ENCODE measurements at regions not wholly inside any gene's neighbourhood (a gene's known extent, or its start where the extent isn't known, plus 50 kb on each side); places are given as distances from the start of the nearest gene placed in this dataset.

DNA sequence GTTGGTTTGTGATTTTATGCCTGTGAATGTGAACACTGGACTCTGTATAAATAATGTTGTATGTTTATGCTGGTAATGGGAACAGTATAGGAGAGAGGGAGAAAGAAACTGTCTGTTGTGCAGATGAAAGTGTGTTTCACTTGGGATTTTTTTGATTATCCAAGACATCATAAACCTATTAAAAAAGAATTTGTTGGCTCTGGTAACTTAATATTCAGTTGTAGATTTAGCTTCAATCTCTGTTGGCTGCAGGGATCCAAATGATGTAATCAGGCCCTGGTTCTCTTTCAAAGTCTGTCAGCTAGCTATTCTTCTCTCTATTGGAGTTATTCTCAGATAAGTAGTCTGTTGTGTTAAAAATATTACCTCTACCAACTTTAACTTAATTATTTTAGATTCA, 168.8 kb upstream of the RHOBTB1 start:
- H3K9me3 Mint-ChIP-seq (ENCODE audit: insufficient read depth) = no peaks in the 10 kb centered on the region
- H3K27me3 Mint-ChIP-seq = peaks cover 15% of the 10 kb centered on the region
- no peaks in the 10 kb centered on the region for H4K20me1 ChIP-seq (ENCODE audit: control insufficient read depth, insufficient read depth, low read length, poor library complexity, severe bottlenecking)

DNA sequence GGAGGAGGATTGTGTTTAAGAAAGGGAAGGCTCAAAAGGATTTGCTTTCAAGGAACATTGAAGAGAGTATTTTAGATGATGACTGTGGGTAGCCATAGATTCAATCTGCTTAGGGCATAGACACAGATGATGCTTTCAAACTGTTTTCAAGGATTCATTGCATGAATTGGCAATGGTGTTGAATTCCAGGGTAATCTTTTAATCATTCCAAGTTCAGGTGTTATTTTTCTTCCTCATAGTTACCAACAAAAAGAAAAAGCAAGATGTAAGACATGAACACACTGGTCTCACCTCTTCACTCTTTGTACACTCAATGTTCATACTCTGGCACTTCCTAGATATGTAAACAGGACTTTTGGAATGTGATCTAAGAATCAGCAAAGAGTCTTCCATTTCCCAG, 167.0 kb upstream of the RHOBTB1 start:
- peaks cover 0 to 6% (median 0%) of the 10 kb centered on the region in 4 experiments for H3K27me3 ChIP-seq (replicated peaks in 1 of 4; ENCODE audit: control extremely low read depth in 1 of 4, control insufficient read depth in 3 of 4, insufficient read depth in 4 of 4, low read length in 3 of 4)
- CTCF ChIA-PET = no interaction called here
- POLR2A ChIA-PET = no interaction called here
- H3K4me3 ChIP-seq (ENCODE audit: control extremely low read depth in 1 of 5, extremely low read depth in 1 of 5, insufficient read depth in 1 of 5, low read depth in 2 of 5, low read length in 4 of 5) = no peak overlapping the region
- no peaks in the 10 kb centered on the region for H4K20me1 ChIP-seq (ENCODE audit: control insufficient read depth, insufficient read depth, low read length, poor library complexity, severe bottlenecking)
- DNase-seq (no peak), ATAC-seq (ENCODE audit: low read depth) (no peak)
- no peak overlapping the region for H3K4me2 ChIP-seq (replicated peaks; ENCODE audit: low read depth, low read length, poor library complexity, severe bottlenecking)
- H3K4me1 Mint-ChIP-seq = no peaks in the 10 kb centered on the region
- TF ChIP-seq, protein P1, sequence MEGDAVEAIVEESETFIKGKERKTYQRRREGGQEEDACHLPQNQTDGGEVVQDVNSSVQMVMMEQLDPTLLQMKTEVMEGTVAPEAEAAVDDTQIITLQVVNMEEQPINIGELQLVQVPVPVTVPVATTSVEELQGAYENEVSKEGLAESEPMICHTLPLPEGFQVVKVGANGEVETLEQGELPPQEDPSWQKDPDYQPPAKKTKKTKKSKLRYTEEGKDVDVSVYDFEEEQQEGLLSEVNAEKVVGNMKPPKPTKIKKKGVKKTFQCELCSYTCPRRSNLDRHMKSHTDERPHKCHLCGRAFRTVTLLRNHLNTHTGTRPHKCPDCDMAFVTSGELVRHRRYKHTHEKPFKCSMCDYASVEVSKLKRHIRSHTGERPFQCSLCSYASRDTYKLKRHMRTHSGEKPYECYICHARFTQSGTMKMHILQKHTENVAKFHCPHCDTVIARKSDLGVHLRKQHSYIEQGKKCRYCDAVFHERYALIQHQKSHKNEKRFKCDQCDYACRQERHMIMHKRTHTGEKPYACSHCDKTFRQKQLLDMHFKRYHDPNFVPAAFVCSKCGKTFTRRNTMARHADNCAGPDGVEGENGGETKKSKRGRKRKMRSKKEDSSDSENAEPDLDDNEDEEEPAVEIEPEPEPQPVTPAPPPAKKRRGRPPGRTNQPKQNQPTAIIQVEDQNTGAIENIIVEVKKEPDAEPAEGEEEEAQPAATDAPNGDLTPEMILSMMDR (IDR thresholded peaks at IDR 0.05) = no peak
- TF ChIP-seq EZH2 (IDR thresholded peaks at IDR 0.05; ENCODE audit: borderline replicate concordance, insufficient read depth, low read depth, low read length, poor library complexity, severe bottlenecking) = no peak
- no peaks in the 10 kb centered on the region for H3K9me3 Mint-ChIP-seq (ENCODE audit: insufficient read depth)
- H3K36me3 ChIP-seq (replicated peaks in 1 of 2; ENCODE audit: control extremely low read depth in 1 of 2, control insufficient read depth in 1 of 2, extremely low read depth in 1 of 2, insufficient read depth in 2 of 2, low read length in 1 of 2) = no peaks in the 10 kb centered on the region
- H2AFZ ChIP-seq (ENCODE audit: insufficient read depth, low read depth, low read length, poor library complexity, severe bottlenecking) = no peak overlapping the region
- no peak overlapping the region for H3K9ac ChIP-seq (ENCODE audit: low read length)
- intact Hi-C loops (cut with micrococcal nuclease) = loop anchor here (5.0 kb wide), 1 partner anchor 41 kb away; no protein-coding TSS in a partner anchor
- peaks cover 24% of the 10 kb centered on the region for H3K27me3 Mint-ChIP-seq
- no peak overlapping the region for H3K27ac ChIP-seq (ENCODE audit: low read length in 2 of 2)
- no peaks in the 10 kb centered on the region for H3K79me2 ChIP-seq (ENCODE audit: control insufficient read depth, insufficient read depth, low read length)
- no peak overlapping the region for H3K4me3 Mint-ChIP-seq
- no peak overlapping the region for H3K27ac Mint-ChIP-seq
- no peaks in the 10 kb centered on the region for H3K9me3 ChIP-seq (ENCODE audit: control extremely low read depth in 1 of 3, control insufficient read depth in 2 of 3, insufficient read depth in 1 of 3, low read length in 2 of 3)
- H3K4me1 ChIP-seq (ENCODE audit: control insufficient read depth in 2 of 2, insufficient read depth in 2 of 2, low read length in 2 of 2) = no peaks in the 10 kb centered on the region

More for the DNA sequence above, 168.8 kb upstream of the RHOBTB1 start:
- POLR2A ChIA-PET = no interaction called here
- no peak overlapping the region for H3K27ac ChIP-seq (ENCODE audit: low read length in 2 of 2)
- H3K4me1 Mint-ChIP-seq = no peaks in the 10 kb centered on the region
- H3K4me3 Mint-ChIP-seq = no peak overlapping the region
- intact Hi-C loops (cut with micrococcal nuclease) = loop anchor here (5.0 kb wide), 1 partner anchor 40 kb away; no protein-coding TSS in a partner anchor
- DNase-seq = no peak
- CTCF ChIA-PET = no interaction called here
- H3K4me2 ChIP-seq (replicated peaks; ENCODE audit: low read depth, low read length, poor library complexity, severe bottlenecking) = no peak overlapping the region
- H3K4me3 ChIP-seq (ENCODE audit: control extremely low read depth in 1 of 5, extremely low read depth in 1 of 5, insufficient read depth in 1 of 5, low read depth in 2 of 5, low read length in 4 of 5) = no peak overlapping the region
- peaks cover 0 to 5% (median 0%) of the 10 kb centered on the region in 4 experiments for H3K27me3 ChIP-seq (replicated peaks in 1 of 4; ENCODE audit: control extremely low read depth in 1 of 4, control insufficient read depth in 3 of 4, insufficient read depth in 4 of 4, low read length in 3 of 4)
- no peaks in the 10 kb centered on the region for H3K9me3 ChIP-seq (ENCODE audit: control extremely low read depth in 1 of 3, control insufficient read depth in 2 of 3, insufficient read depth in 1 of 3, low read length in 2 of 3)
- H3K79me2 ChIP-seq (ENCODE audit: control insufficient read depth, insufficient read depth, low read length) = no peaks in the 10 kb centered on the region
- no peaks in the 10 kb centered on the region for H3K4me1 ChIP-seq (ENCODE audit: control insufficient read depth in 2 of 2, insufficient read depth in 2 of 2, low read length in 2 of 2)
- no peak overlapping the region for H2AFZ ChIP-seq (ENCODE audit: insufficient read depth, low read depth, low read length, poor library complexity, severe bottlenecking)
- TF ChIP-seq EZH2 (IDR thresholded peaks at IDR 0.05; ENCODE audit: borderline replicate concordance, insufficient read depth, low read depth, low read length, poor library complexity, severe bottlenecking) = no peak
- TF ChIP-seq, protein P1 (IDR thresholded peaks at IDR 0.05) = no peak
- H3K36me3 ChIP-seq (replicated peaks in 1 of 2; ENCODE audit: control extremely low read depth in 1 of 2, control insufficient read depth in 1 of 2, extremely low read depth in 1 of 2, insufficient read depth in 2 of 2, low read length in 1 of 2) = no peaks in the 10 kb centered on the region
- H3K27ac Mint-ChIP-seq = no peak overlapping the region
- no peak for ATAC-seq (ENCODE audit: low read depth)
- H3K9ac ChIP-seq (ENCODE audit: low read length) = no peak overlapping the region

Measured in B cell (primary cell).